Spinal cord (tissue), 9 donors: ENCODE measurements at regions not wholly inside any gene's neighbourhood (a gene's known extent, or its start where the extent isn't known, plus 50 kb on each side); places are given as distances from the start of the nearest gene placed in this dataset.
"Not testable (repeated sequence)": the region's sequence is repeated elsewhere in the genome, so short reads cannot be mapped to it uniquely, and the experiment has no call there.

Experiments used
- DNase-seq, 6 donors: peaks; one replicate each; pipeline versions ENCODE4 v3.0.0 to v3.0.0-alpha.2; 2013 to 2015; ENCODE audit warnings: low spot score in 6 of 6, low read depth in 4 of 6
- H3K27ac ChIP-seq: one replicate; pipeline ENCODE4 v1.5.1; 2013; ENCODE audit warnings: low read depth, low read length, control low read depth
- H3K27me3 ChIP-seq: one replicate; pipeline ENCODE4 v1.6.1; 2013; ENCODE audit warnings: low read length; ENCODE audit not compliant: control insufficient read depth, insufficient read depth
- H3K36me3 ChIP-seq: one replicate; pipeline ENCODE4 v1.6.1; 2013; ENCODE audit warnings: low read length; ENCODE audit not compliant: control insufficient read depth, insufficient read depth
- H3K4me1 ChIP-seq: one replicate; pipeline ENCODE4 v1.6.1; 2013; ENCODE audit warnings: low read length; ENCODE audit not compliant: control insufficient read depth, insufficient read depth
- H3K4me3 ChIP-seq: one replicate; pipeline ENCODE4 v1.5.1; 2013; ENCODE audit warnings: low read depth, low read length, control low read depth
- H3K9me3 ChIP-seq: one replicate; pipeline ENCODE4 v1.6.1; 2013; ENCODE audit warnings: low read length; ENCODE audit not compliant: control insufficient read depth, insufficient read depth
- WGBS: methylation state at CpG from one replicate; pipeline ENCODE4 v1.1.5; 2013; ENCODE audit warnings: missing lambda C conversion rate; ENCODE audit not compliant: insufficient coverage; 5-methylcytosine and 5-hydroxymethylcytosine counted together
- donor health status: healthy.

DNA sequence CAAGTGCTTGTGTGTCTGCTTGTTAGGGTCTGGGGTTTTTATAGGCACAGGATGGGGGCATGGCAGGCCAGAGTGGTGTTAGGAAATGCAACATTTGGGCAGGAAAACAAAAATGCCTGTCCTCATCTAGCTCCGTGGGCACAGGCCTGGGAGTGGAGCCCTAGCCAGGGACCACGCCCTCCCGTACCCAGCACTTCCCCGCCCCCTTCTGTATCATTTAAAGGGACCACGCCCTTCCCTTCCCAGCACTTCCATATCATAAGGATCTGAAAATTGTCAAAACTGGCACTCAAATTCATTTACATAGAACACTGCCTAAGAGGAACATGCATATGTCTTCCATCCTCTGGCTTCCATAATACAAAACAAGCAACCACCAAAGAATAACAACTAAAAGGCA, 185.8 kb downstream of the B3GLCT start:
- Histone ChIP-seq H3K27ac (no peak overlapping the region), H3K4me1 (no peaks in the 10 kb centered on the region), H3K9me3 (no peaks in the 10 kb centered on the region), H3K4me3 (no peak overlapping the region), H3K27me3 (no peaks in the 10 kb centered on the region), H3K36me3 (no peaks in the 10 kb centered on the region)
- WGBS, result 77% methylated on average over 5 of the region's 5 CpGs
- DNase-seq, result no peak

DNA sequence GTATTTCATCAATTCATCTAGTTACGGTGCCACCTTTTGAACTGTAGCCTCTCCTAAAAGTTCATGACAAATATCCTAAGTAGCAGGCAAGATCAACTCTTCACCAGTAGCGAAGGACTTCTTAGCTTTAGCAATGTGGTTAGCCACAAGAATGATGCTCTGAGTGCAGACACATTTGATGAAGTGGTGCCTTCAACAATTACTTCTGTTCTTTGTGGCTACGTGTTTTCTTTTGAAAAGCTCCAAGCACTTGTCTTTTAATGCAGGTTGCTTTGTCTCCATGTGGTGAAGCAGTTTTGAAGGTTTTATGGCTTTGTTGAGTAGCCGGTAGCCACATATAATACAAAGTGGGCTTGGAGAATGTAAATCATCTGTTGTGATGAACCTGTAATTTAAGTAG, 194.7 kb downstream of the B3GLCT start:
- Histone ChIP-seq H3K36me3 (no peaks in the 10 kb centered on the region), H3K4me3 (no peak overlapping the region), H3K9me3 (peaks cover 1% of the 10 kb centered on the region), H3K4me1 (no peaks in the 10 kb centered on the region), H3K27me3 (no peaks in the 10 kb centered on the region), H3K27ac (no peak overlapping the region)
- 34% methylated on average over 4 of the region's 4 CpGs for WGBS
- no peak for DNase-seq

DNA sequence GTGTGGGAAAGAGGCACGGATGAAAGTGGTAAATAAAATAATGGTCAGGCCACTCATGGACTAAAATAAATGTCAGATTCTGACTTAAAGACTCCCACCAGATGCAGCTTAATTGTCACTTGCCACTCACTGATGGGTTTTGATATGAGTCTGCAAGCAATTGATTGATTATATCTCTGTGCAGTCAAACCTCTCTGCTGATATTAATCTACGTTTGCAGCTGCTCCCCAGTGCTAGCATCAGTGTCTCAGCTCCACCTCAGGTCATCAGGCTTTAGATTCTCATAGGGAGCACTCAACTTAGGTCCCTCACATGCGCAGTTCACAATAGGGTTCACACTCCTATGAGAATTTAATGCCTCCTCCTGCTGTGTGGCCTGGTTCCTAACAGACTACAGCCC, 195.3 kb downstream of the B3GLCT start:
- WGBS, result 83% methylated on average over 2 of the region's 3 CpGs
- peaks cover 3% of the 10 kb centered on the region for H3K9me3 ChIP-seq

DNA sequence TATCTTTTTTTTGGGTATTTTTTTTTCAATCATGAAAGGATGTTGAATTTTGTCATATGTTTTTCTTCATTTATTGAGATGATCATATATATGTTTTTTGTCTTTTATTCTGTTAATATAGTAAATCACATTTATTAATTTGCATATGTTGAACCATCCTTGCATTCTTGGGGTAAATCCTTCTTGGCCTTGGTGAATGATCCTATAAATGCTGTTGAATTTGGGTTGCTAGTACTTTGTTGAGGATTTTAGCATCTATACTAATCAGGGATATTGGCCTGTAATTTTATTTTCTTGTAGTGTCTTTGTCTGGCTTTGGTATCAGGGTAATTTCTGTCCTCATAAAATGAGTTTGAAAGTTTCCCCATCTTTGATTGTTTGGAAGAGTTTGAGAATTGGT, 199.9 kb downstream of the B3GLCT start:
- no peak overlapping the region for H3K4me3 ChIP-seq
- no peaks in the 10 kb centered on the region for H3K27me3 ChIP-seq
- no peaks in the 10 kb centered on the region for H3K36me3 ChIP-seq
- DNase-seq, result no peak
- H3K4me1 ChIP-seq, result no peaks in the 10 kb centered on the region
- H3K27ac ChIP-seq, result no peak overlapping the region
- H3K9me3 ChIP-seq, result peaks cover 3% of the 10 kb centered on the region

More for the DNA sequence above, 195.3 kb downstream of the B3GLCT start:
- DNase-seq, result no peak
- H3K4me3 ChIP-seq, result no peak overlapping the region
- no peak overlapping the region for H3K27ac ChIP-seq
- H3K36me3 ChIP-seq, result no peaks in the 10 kb centered on the region
- H3K27me3 ChIP-seq, result no peaks in the 10 kb centered on the region
- no peaks in the 10 kb centered on the region for H3K4me1 ChIP-seq

DNA sequence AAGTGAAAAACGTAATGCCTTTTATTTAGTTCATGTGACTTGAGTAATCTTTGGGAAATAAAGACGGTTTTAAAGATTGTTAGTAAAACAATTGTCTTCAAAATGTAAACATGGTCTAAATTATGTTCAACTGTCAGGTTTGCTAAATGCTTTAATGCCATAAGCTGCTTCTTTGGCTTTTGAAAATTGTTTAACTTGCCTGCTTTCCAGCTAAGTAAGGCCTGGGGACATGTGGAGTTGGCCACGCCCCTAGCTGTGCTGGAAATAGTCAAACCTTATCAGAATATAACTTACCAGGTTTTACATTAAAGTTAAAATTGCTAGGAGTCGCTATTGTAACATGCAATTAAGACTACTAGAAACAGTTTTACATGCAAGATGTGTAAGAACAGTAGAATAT, 203.9 kb downstream of the B3GLCT start:
- not testable (repeated sequence) for H3K27me3 ChIP-seq, H3K4me1 ChIP-seq, H3K27ac ChIP-seq, H3K4me3 ChIP-seq, H3K36me3 ChIP-seq, DNase-seq, H3K9me3 ChIP-seq
- no CpG with 5 or more reads among the region's 4 CpGs for WGBS

DNA sequence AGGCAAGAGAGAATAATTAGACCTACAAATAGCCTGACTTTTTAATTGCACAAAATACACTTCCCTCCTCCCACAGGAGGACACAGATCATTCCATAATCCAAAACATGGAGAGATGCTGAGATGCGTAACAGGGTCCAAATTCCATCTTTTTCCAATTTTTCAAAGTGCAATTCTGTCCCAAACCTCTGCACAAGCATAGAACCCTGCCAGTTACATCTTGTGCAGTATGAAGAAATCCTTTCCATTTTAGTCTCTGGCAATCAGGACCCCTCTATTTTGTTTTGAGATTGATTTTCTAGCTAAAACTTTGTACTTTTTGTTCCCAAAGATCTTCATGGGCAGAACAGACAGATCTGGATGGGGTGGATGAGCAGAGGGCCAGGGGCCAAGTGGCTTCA, 209.2 kb downstream of the B3GLCT start:
- H3K27me3 ChIP-seq, result no peaks in the 10 kb centered on the region
- H3K36me3 ChIP-seq, result no peaks in the 10 kb centered on the region
- no peak overlapping the region for H3K4me3 ChIP-seq
- WGBS, result 100% methylated on average over 1 of the region's 1 CpG
- no peak for DNase-seq
- H3K27ac ChIP-seq, result no peak overlapping the region
- no peaks in the 10 kb centered on the region for H3K9me3 ChIP-seq
- no peaks in the 10 kb centered on the region for H3K4me1 ChIP-seq

DNA sequence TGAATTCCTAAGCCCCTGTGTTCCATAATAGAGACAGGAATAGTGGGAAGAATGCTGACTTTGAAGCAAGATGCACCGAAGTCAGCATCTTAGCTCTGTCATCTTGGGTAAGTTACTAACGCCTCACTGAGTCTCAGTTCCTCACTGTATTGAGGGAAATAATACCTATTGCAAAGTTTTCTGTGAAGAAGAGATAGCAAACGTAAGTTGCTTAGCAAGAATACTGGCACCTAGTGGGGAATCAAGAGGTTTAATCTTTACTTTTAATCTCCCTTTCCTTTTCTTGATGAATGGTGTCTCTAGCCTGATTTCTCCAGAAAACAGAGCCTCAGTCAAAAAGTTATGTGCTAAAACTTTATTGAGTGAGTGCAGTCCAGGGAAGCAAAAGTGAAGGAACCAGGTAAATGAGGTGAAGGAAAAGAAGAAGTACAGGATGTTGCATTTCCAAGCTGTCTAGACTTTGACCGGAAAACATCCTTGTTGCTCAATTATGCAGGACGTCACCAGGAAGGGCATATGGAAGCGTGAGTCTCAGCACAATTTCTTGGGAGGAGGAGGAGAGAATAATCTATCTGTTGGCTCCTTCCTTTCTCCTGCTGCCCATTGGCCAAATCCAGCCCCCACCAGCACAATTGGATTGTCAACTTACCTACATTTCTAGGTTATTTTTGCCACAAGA, 210.0 kb downstream of the B3GLCT start:
- H3K4me1 ChIP-seq, result no peaks in the 10 kb centered on the region
- no peak overlapping the region for H3K4me3 ChIP-seq
- no peak overlapping the region for H3K27ac ChIP-seq
- no peaks in the 10 kb centered on the region for H3K27me3 ChIP-seq
- DNase-seq, result peak in 1 of 6 donors; percentile 13
- H3K9me3 ChIP-seq, result no peaks in the 10 kb centered on the region
- no peaks in the 10 kb centered on the region for H3K36me3 ChIP-seq
- 82% methylated on average over 3 of the region's 6 CpGs for WGBS

DNA sequence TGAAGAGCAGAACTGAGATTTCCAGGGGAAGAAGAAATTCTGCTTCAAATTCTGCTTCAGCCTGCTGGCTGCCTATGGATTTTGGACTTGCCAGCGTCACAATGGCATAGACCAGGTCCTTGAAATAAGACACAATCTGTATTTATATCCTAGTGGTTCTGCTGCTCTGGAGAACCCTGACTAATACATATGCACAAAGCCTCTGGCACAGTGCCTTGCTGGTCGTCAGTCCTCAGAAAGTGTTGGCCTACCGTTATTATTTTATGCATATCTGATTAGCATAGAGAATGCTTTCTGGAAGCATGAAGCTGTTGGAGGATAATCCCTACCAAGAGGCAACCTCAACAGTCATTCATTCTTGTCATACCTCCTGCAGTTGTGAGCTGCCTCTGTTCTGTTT, 213.7 kb downstream of the B3GLCT start:
- Histone ChIP-seq H3K4me1 (no peaks in the 10 kb centered on the region), H3K27me3 (no peaks in the 10 kb centered on the region), H3K9me3 (no peaks in the 10 kb centered on the region), H3K36me3 (no peaks in the 10 kb centered on the region), H3K4me3 (no peak overlapping the region), H3K27ac (no peak overlapping the region)
- no peak for DNase-seq
- 80% methylated on average over 1 of the region's 3 CpGs for WGBS

DNA sequence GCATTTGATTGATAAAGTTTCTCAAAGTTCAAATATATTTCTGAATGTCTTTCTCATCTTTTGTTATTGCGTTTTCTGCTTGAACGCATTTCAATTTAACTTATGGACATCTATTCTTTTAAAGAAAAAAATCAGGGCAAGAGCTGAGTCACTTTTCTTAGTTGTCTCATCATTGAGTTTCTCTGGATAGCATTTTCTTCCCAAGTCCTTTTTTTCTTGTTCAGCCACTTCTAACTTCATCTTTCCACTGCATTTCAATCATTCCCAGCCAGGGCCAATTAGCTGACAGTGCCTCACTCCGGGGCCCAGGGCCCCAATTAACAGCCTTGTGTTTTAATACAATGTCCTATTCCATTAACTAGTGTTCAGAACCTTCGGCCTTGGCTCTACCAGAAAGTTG, 216.3 kb downstream of the B3GLCT start:
- H3K4me3 ChIP-seq, result no peak overlapping the region
- no peaks in the 10 kb centered on the region for H3K4me1 ChIP-seq
- no peaks in the 10 kb centered on the region for H3K36me3 ChIP-seq
- no peaks in the 10 kb centered on the region for H3K9me3 ChIP-seq
- DNase-seq, result peak in 1 of 6 donors; percentile 43
- no peaks in the 10 kb centered on the region for H3K27me3 ChIP-seq
- 35% methylated on average over 3 of the region's 4 CpGs for WGBS
- H3K27ac ChIP-seq, result no peak overlapping the region

DNA sequence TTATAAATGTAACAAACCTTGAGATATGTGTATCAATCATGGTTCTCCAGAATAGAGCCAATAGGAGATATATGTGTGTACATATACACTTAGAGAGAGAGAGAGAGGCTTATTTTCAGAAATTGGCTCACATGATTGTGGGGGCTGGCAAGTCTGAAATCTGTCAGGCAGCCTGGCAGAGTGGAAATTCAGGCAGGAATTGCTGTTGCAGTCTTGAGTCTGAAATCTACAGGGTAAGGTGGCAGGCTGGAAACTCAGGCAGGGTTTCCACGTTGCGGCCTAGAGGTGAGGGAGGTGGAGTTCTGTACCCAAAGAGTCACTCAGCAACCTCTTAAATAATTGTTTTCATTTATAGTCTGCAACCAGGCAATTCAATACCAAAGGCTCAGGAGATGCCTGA, 218.4 kb downstream of the B3GLCT start:
- no peaks in the 10 kb centered on the region for H3K9me3 ChIP-seq
- no peaks in the 10 kb centered on the region for H3K36me3 ChIP-seq
- no peaks in the 10 kb centered on the region for H3K27me3 ChIP-seq
- no peaks in the 10 kb centered on the region for H3K4me1 ChIP-seq
- DNase-seq, result peak in 2 of 6 donors; percentile 11 to 83
- no peak overlapping the region for H3K27ac ChIP-seq
- H3K4me3 ChIP-seq, result no peak overlapping the region
- no CpG with 5 or more reads among the region's 2 CpGs for WGBS
